Liver (tissue), 8 donors: ENCODE measurements at regions not wholly inside any gene's neighbourhood (a gene's known extent, or its start where the extent isn't known, plus 50 kb on each side); places are given as distances from the start of the nearest gene placed in this dataset.

Experiments
- DNase-seq: peaks from one replicate; pipeline ENCODE4 v3.0.0-alpha.2; 2017; ENCODE audit warnings: low spot score
- H3K27ac ChIP-seq, 2 donors: one replicate each; pipeline ENCODE4 v1.7.0; 2013; ENCODE audit warnings: inconsistent platforms in 2 of 2, low read length in 2 of 2, control low read depth in 1 of 2, low read depth in 1 of 2, mild to moderate bottlenecking in 1 of 2
- H3K27me3 ChIP-seq, 4 donors: one replicate each; pipeline versions ENCODE4 v1.6.1 to v1.7.0; 2013; ENCODE audit warnings: low read length in 3 of 4, inconsistent platforms in 1 of 4, mild to moderate bottlenecking in 1 of 4, moderate library complexity in 1 of 4; ENCODE audit not compliant: control insufficient read depth in 4 of 4, insufficient read depth in 4 of 4
- H3K36me3 ChIP-seq, 4 donors: one replicate each; pipeline versions ENCODE4 v1.6.1 to v1.7.0; 2013; ENCODE audit warnings: low read length in 3 of 4, mild to moderate bottlenecking in 3 of 4, low read depth in 1 of 4, moderate library complexity in 1 of 4; ENCODE audit not compliant: control insufficient read depth in 4 of 4, insufficient read depth in 3 of 4
- H3K4me1 ChIP-seq, 4 donors: one replicate each; pipeline versions ENCODE4 v1.6.1 to v1.7.0; 2013; ENCODE audit warnings: low read length in 3 of 4, mild to moderate bottlenecking in 3 of 4, moderate library complexity in 1 of 4; ENCODE audit not compliant: control insufficient read depth in 4 of 4, insufficient read depth in 4 of 4
- H3K4me3 ChIP-seq, 3 donors: one replicate each; pipeline versions ENCODE4 v1.6.1 to v1.7.0; 2013; ENCODE audit warnings: low read length in 3 of 3, control low read depth in 1 of 3, low read depth in 1 of 3, mild to moderate bottlenecking in 1 of 3
- H3K9ac ChIP-seq, 2 donors: one replicate each; pipeline ENCODE4 v1.7.0; 2013; ENCODE audit warnings: low read length in 2 of 2, mild to moderate bottlenecking in 2 of 2, moderate library complexity in 2 of 2, control low read depth in 1 of 2, low read depth in 1 of 2
- H3K9me3 ChIP-seq, 4 donors: one replicate each; pipeline versions ENCODE4 v1.6.1 to v1.7.0; 2013; ENCODE audit warnings: low read length in 3 of 4; ENCODE audit not compliant: control insufficient read depth in 4 of 4
- ATF3 ChIP-seq: IDR thresholded peaks from 2 replicates; pipeline ENCODE4 v1.6.1; 2016; ENCODE audit warnings: antibody characterized with exemption
- CTCF ChIP-seq: fragments of 150-350 bp; IDR thresholded peaks from 2 replicates; pipeline ENCODE4 v1.5.1; 2017; ENCODE audit warnings: improper control_type of control experiment, low read depth, low read length; ENCODE audit not compliant: missing input control
- EGR1 ChIP-seq, 2 donors: IDR thresholded peaks; 2 replicates each; pipeline ENCODE4 v1.6.1; 2016 to 2018; ENCODE audit warnings: antibody characterized with exemption in 2 of 2, low read depth in 2 of 2
- FOXA1 ChIP-seq: IDR thresholded peaks from 2 replicates; pipeline ENCODE4 v1.6.1; 2016; ENCODE audit warnings: antibody characterized with exemption
- FOXA2 ChIP-seq: IDR thresholded peaks from 2 replicates; pipeline ENCODE4 v1.6.1; 2016; ENCODE audit warnings: antibody characterized with exemption
- GABPA ChIP-seq, 2 donors: IDR thresholded peaks in 1 of 2; conservative IDR thresholded peaks in 1 of 2; 2 replicates each; pipeline ENCODE4 v1.6.1; 2016; ENCODE audit warnings: antibody characterized with exemption in 2 of 2, mild to moderate bottlenecking in 1 of 2, moderate library complexity in 1 of 2
- HNF4A ChIP-seq, 2 donors: conservative IDR thresholded peaks; 2 replicates each; pipeline ENCODE4 v1.6.1; 2016; ENCODE audit warnings: antibody characterized with exemption in 2 of 2, mild to moderate bottlenecking in 2 of 2
- HNF4G ChIP-seq: IDR thresholded peaks from 2 replicates; pipeline ENCODE4 v1.6.1; 2016; ENCODE audit warnings: antibody characterized with exemption
- JUND ChIP-seq, 2 donors: IDR thresholded peaks; 2 replicates each; pipeline ENCODE4 v1.6.1; 2016; ENCODE audit warnings: antibody characterized with exemption in 2 of 2
- MAX ChIP-seq: IDR thresholded peaks from 2 replicates; pipeline ENCODE4 v1.6.1; 2016; ENCODE audit warnings: antibody characterized with exemption
- NR2F2 ChIP-seq: IDR thresholded peaks from 2 replicates; pipeline ENCODE4 v1.6.1; 2016; ENCODE audit warnings: antibody characterized with exemption
- RAD21 ChIP-seq, 2 donors: IDR thresholded peaks; 2 replicates each; pipeline ENCODE4 v1.6.1; 2016; ENCODE audit warnings: antibody characterized with exemption in 2 of 2, mild to moderate bottlenecking in 2 of 2
- REST ChIP-seq: IDR thresholded peaks from 2 replicates; pipeline ENCODE4 v1.6.1; 2016; ENCODE audit warnings: antibody characterized with exemption, mild to moderate bottlenecking
- RXRA ChIP-seq, 2 donors: IDR thresholded peaks; 2 replicates each; pipeline ENCODE4 v1.6.1; 2017 to 2018; ENCODE audit warnings: antibody characterized with exemption in 2 of 2, mild to moderate bottlenecking in 1 of 2
- SP1 ChIP-seq: IDR thresholded peaks from 2 replicates; pipeline ENCODE4 v1.6.1; 2018; ENCODE audit warnings: antibody characterized with exemption, mild to moderate bottlenecking
- TAF1 ChIP-seq: conservative IDR thresholded peaks from 2 replicates; pipeline ENCODE4 v1.6.1; 2016; ENCODE audit warnings: antibody characterized with exemption, mild to moderate bottlenecking
- YY1 ChIP-seq: IDR thresholded peaks from 2 replicates; pipeline ENCODE4 v1.6.1; 2016; ENCODE audit warnings: antibody characterized with exemption, mild to moderate bottlenecking
- ZBTB33 ChIP-seq: IDR thresholded peaks from 2 replicates; pipeline ENCODE4 v1.6.1; 2016; ENCODE audit warnings: antibody characterized with exemption
- WGBS: extraction: QIAGEN DNeasy Blood & Tissue Kit; methylation state at CpG from one replicate; pipeline ENCODE4 v1.1.7; 2013; 5-methylcytosine and 5-hydroxymethylcytosine counted together
- donor health status: healthy.
- donor health status: healthy.
- donor health status: healthy.
- donor health status: healthy.
- donor health status: healthy.

- TF ChIP-seq RXRA (IDR thresholded peaks at IDR 0.05) (no peak), GABPA (IDR thresholded peaks at IDR 0.05 in 1 of 2, conservative IDR thresholded peaks at IDR 0.05 in 1 of 2) (no peak), HNF4A (conservative IDR thresholded peaks at IDR 0.05) (no peak), CTCF (no peak), YY1 (no peak), JUND (IDR thresholded peaks at IDR 0.05) (no peak), SP1 (no peak), TAF1 (no peak), NR2F2 (no peak), MAX (no peak), REST (no peak), RAD21 (IDR thresholded peaks at IDR 0.05) (no peak), FOXA1 (no peak), ZBTB33 (no peak), HNF4G (no peak), EGR1 (IDR thresholded peaks at IDR 0.05; ENCODE audit: low read depth in 2 of 2) (no peak), FOXA2 (no peak), ATF3 (no peak)
- peaks cover 0 to 2% (median 0%) of the 10 kb centered on the region in 4 donors for H3K27me3 ChIP-seq
- H3K9me3 ChIP-seq: no peaks in the 10 kb centered on the region
- no peak overlapping the region for H3K9ac ChIP-seq
- H3K27ac ChIP-seq: no peak overlapping the region
- no peaks in the 10 kb centered on the region for H3K4me1 ChIP-seq
- 85% methylated on average over 1 of the region's 1 CpG for WGBS
- no peaks in the 10 kb centered on the region for H3K36me3 ChIP-seq
- no peak for DNase-seq
- H3K4me3 ChIP-seq: no peak overlapping the region
Measured at GRCh38 chr10:85454386-85454785, 912.2 kb downstream of the GRID1 start.
